ELF-1 (cell line): ENCODE measurements at regions not wholly inside any gene's neighbourhood (a gene's known extent, or its start where the extent isn't known, plus 50 kb on each side); places are given as distances from the start of the nearest gene placed in this dataset.

Experiments used
- DNase-seq: peaks from one replicate; pipeline ENCODE4 v3.0.0-alpha.2; 2016; ENCODE audit warnings: low read depth, low spot score

DNA sequence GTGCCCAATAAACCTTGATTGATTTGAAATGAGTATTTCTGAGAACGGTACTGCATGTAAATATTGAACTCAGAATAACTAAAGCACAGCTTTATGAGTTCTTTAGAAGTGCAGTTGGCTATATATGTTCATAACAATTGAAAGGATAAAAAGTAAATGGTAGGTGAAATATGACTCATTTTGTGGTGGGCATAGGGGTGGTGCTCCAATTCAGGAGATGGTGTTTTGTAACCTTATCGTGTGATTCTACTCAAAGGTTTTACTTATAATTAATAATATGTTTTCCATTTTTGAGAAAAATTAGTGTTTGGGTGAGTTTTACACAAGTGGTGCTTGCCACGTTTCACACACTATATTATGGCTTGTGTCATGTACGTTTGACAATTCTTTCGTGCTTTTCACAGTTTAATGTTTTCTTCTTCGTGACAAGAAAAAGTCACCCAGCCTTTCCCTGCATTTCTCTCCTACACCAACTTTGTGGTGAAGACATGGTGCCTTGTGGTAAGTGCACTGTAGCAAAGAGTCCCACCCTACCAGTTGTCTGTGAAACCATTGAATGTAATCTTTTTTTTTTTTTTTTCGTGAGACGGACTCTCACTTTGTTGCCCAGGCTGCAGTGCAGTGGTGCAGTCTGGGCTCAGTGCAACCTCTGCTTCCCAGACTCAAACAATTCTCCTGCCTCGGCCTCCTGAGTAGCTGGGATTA lies 492.5 kb upstream of the SGCD start:
- DNase-seq = no peak

DNA sequence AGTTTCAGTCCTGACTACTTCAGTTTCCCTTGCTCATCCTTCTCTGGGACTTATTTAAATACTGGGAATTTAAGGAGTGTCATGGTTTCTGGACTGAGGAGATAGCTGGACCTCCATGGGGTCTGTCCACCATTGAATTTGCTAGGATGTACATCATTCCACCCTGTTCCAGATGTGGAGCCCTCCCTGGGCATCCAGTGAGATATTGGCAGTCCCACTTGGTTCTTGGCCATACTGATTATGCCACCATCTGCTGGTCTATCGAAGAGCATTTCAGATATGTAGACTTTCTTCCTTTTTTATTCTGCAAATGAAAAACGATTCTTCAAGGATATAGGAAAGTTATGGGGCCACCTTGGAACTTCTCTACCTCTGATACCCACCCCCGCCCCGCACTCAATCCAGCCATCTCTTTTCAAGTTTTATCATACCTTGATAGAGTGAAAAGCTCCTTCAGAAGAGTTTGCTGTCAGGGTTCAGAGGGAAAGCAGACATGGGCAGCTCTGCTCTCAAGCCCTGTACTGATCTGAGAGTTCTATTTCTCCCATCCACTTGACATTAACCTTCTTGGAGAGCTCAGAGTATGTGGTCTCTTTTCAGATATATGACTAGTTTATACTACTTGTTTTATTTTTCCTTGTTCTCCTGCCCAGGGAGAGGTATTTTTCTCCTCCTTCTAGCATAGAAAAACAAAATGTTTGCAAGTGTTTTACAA lies 490.7 kb upstream of the SGCD start:
- no peak for DNase-seq

DNA sequence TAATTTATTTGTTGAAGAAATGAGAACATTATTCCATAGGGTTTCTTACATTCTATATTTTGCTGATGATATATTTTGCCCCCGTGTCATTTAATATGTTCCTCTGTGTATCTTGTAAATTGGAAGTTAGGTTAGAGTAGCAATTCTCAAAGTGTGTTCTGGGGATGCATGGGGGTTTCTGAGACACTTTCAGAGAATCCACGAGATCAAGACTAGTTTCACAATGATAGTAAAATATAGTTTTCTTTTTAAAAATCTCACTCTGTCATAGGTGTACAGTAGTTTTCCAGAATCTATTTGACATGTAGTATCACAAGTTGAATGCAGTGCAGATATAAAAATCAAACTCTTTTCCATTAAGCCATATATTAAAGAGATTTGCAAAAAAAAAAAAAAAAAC lies 488.6 kb upstream of the SGCD start:
- DNase-seq = no peak

DNA sequence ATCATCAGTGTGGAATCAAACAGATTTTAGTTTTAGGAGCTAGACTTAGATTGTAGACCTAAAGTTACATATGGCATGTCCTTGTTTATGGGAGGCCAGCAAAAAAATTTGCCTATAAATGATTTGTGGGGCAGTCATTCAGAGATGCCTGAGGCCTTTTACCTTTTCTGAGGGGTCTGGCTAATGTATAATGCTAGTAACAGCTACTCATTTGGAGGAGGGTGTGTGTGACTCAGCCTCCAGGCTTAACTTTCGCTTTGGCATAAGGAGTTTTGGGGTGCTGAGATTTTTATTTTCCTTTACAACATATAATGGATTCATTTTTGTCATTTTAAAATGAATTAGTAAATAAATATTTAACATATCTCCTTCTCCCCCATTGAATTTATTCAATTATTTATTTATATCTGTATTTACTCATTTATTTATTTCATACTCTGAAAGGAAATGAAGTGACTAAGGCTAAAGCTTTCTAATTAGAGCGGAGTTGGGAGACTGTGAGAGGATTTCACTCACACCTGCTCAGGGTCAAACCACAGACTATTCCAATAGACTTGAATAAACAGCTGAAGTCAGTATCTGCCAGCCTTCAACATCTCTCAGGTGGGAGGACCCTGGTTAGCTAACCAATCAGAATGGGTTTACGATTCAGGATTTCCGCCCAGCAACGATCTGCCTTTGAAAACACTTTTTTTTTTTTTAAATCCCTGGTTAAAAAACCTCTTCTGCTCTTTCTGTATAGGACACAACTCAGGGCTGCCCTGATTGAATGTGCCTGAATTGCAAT lies 487.5 kb upstream of the SGCD start:
- no peak for DNase-seq

DNA sequence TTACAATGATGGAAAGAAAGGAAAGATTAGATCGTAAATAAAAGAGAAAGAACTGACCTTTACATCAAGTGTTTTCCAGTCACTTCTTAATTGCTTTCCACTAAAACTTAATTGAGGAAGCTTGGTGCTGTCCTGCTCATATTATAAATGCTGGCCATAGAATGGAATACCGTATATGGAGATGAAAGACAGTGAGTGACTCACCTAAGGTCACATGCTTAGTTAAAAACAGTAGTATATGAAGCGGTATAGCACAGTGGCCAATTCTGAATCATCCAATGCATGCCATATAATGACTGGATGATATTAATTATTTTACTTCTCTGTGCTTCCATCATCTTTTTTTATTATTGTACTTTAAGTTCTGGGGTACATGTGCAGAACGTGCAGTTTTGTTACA lies 482.4 kb upstream of the SGCD start:
- no peak for DNase-seq

DNA sequence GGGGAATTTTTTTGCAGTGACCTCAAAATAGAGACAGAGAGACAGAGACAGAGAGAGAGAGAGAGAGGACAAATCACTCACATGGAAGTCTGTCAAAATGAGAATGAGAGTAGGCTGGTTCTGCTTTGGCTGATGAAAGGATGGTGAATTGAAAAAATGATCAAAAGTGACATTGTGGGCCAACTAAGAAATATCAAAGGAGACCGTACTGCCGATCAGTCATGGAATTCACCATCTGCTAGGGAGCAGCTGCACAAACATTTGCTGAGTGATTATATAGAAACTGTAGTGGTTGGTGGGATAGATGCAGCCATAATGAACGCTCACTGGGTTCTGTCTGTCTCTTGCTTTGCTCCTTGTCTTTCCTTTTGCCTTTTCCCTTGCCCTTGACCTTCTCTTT lies 476.6 kb upstream of the SGCD start:
- no peak for DNase-seq

DNA sequence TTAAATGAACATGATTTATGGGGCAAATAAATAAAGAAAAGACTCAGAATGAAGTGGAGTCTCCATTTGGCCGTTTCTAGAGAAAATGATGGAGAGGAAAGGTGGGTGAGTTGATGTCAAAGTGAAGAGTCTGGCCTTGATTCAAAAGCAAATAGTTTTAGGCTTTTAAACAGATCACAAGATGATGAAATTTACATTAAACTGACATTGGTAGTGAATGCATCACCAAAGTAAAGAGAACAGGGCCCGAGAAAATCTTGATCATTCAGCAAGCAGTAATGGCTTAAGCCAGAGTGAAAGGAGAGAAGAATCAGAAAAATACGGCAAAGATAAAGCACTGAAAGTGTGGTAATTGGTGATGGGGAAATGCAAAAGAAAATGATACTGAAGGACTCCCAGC lies 460.0 kb upstream of the SGCD start:
- DNase-seq = no peak

DNA sequence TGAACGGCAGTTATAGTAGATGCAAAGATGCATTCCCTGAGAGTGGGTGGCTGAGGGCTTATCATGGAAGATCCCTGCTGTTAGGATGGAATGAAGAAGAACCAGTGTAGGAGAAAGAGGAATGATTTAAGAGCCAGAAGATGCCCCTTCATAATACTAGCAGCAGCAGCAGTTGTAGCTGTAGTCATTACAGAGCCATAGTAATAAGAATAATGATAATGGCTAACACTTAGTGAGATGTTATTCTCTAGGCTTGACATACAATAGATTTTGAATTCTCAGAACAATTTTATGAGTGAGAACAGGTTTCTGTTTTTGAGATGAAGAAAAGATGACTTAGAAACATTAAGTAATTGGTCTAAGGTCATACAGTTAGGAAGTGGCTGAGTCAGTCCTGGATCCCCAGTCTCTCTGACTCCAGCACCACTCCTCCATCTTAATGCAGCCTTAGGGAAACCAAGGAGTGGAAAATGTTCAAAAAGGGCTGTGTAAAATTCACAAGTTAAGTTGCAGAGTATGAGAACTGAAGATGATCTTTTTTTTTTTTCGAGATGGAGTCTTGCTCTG lies 459.4 kb upstream of the SGCD start:
- no peak for DNase-seq

DNA sequence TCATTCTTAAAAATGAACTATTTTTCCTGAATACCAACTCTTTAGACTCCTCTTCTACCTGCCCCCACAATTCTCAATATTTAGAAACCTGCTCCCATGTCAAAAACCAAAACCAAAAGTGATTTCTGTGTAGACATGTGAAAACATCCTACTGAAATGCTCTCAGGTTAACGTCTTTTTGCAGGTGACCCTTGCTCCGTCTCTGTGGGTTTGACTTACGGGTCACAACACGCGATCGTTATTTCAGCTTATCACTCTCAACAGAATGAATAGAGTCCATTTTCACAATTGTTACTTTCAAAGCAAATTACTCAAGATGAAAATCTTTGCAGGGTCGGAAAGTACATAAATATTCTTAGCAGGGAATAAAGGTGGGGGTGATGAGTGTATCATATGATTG lies 456.3 kb upstream of the SGCD start:
- DNase-seq = no peak

DNA sequence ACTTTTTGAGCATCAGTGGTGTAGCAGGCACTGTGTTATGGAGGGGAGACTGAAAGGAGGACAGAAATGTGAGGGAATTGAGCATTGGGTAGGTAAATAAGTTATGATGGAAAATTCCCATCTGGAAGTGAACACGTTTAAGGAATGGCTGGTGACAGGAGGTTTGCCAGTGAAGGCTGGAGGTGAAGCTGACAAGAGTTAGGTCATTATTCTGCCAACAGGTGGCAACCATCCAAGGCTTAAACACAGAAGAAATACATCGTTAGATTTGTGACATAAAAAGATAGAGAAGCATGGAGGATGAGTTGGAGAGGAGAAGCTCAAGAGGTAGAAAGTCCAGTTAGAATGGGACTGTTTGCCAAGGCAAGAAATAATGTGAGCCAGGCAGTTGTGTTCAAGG lies 455.3 kb upstream of the SGCD start:
- no peak for DNase-seq

DNA sequence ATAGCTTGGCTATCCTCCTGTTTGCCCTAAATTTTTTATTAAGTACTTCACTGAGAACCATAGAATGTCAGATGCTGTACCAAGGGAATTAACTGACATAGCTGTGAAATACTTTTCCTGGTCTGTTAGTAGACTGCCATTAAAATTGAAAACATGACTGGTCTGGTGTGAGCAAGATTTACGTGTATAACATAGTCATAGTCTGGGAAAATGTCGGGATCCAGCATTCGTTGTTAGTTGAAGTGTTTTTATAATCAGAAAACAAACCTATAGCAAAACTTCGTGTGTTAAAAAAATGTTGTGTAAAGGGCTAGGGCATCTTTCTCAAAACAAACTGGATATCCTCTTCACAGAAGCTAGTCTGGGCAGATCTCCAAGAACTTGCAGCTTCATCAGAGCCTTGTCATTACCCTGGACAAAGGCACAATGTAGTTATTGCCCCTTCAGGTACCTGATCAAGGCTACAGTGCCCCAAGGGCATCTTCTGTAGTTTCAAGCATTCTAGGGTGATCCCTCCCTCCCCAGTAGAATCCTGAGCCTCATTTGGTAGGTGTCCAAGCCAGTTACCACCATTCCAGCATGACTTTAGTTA lies 454.2 kb upstream of the SGCD start:
- no peak for DNase-seq

DNA sequence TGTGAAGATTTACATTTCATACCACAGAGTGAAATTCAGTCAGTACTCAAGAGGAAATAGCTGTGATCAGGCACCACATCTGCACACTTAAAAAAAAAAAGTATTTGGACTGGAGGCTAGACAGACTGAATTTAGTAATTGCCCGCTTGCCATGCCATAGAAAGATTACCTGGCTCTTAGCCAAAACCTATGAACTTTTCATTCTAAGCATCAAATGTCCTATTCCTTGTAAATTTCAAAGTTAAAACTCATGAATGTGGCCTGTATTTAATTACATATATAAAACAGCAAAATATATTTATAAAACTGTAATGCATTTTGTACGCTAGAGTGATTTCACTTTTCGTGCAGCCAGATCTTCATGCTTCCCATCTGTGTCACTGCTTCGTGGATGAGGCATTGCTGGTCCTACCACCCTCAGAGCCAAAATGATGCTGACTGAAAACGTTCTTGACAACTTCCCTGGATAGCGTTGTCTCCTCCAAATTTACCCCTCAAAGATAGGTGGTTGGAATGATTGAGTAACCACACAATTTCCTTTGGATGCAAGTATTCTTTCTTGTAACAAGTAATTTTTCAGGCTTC lies 447.9 kb upstream of the SGCD start:
- no peak for DNase-seq

DNA sequence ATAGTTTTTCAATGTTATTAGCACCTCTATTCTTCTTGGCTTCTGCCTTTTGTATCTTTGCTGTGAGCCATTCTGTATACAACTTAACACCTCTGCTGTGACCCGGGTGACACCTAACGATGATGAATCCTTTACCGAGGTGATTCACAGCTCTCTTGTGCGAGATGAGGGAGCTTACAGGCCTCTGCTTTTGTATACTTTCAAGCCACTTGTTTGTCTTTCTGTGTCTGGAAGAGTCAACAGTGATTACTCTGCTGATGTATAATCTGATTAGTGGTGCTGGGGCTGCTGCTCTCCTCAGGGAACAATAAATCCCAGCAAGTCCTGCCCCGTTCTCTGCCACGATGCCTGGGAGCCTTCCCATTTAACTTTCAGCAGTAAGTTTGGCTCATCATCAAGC lies 442.9 kb upstream of the SGCD start:
- peak; percentile 4 for DNase-seq

DNA sequence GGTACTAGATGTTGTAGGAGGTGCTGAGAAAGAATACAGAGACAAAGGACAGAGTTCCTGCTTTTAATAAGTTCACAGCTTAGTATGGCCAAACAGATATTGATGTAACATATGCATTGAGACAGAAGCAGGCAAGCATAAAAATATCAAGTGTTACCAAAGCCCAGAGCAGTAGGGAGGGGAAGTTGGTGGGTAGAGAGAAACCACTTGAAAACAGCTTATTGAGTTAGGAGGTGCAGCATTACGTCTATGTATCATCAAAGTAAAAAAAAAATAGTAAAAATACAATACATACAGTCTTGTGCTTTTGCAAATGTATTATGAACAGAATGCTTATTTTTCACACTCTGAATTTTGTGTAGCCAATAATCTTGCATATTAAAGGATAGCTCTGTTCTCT lies 441.8 kb upstream of the SGCD start:
- no peak for DNase-seq

DNA sequence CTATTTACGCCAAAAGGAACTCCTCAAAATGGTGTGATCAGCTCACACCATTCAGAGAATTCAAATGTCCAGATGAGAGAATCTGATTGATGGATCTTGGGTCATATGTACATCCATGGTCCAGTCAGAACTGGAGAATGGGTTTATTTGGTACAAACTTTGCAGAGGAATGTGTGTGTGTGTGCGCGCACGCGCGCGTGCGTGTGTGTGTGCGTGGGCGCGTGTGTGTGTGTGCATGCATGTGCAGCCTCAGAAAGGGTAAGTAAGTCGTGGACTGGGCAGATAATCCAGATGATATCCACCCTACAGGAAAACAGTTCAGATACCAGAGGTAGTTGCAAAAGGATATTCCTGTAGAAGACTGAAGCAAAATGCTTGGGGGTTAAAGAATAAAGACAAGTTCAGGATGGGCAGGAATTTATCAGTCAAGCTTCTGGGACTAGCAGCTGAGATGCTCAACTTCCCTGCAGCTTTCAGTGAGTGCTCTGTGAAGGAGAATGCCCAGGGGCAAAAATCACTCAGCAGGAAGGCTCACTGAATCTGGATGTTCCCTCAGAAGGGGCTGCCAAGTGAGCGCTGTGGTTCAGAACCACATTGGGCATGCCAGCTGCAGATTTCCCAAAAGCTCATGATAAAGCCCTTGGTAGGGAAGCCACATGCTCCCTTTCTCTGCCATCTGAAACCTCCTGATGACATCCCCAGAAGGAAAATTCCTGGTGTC lies 440.5 kb upstream of the SGCD start:
- peak; percentile 32 for DNase-seq

DNA sequence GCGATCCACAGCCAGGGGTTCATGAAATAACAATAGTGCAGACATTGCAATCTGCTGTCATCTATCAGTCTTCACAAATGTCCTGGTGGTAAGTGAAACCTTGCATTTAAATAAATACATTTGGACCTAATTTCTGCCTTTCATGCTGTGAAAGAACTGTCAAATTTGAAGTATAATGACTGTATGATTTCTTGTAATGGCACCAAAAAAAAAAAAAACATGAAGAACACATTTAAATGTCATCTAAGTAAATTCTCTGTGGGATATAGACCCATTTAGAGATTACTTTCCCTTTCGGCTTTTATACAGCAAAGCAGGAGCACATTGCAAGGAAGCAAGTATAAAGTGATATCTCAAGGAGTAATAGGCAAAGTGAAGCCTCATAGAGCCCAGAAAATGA lies 431.5 kb upstream of the SGCD start:
- DNase-seq = no peak

DNA sequence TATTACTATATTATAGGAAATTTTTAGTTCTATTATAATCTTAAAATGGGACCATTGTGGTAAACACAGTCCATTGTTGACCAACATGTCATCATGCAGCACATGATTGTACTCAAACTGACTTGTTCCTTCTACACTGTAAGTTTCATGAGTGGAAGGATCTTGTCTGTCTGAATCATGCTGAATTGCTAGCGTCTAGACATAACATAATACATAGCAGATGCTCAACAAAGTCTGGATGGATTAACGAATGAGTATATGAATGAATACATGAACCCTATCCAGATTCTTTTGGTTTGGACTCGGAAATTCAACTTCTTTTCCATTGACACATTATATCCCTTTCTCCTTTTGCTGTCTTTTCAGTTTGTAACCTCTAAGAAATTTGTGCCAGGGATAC lies 429.2 kb upstream of the SGCD start:
- DNase-seq = no peak

DNA sequence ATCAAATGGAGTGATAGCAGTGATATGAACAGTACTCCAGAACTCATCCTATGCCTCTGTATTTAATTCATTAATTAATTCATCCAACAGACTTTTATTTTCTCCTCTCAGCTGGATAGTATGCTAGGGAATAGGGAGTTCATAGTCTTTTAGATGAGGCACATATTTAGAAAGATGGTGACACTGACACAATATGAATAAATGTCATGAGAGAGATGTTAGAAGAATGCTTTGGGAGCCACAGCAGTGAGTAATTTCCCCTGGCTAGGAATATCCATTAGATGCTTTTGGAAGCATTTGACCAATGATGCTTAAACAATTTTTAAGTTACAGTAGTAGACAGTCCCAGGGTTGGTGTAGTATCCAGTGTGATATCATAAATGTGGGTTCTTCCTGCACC lies 428.7 kb upstream of the SGCD start:
- no peak for DNase-seq

DNA sequence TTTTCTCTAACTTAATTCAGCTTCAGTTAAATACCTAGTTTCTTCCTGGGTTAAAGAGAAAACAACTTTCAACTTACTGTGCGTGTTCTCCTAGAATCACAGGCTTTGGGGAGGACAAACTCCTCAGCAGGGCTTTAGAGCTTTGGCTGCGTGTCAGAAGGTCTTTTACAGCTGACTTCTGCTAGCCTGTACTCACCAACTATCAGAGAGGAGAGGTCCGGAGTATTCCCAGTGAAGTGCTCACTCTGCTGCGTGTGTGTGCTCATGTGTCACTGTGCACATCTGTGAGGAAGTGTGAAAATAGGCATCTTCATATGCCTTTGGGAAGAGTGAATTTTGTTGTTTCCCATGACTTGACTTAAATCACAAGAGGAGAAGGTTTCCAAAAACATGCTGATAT lies 423.2 kb upstream of the SGCD start:
- no peak for DNase-seq

DNA sequence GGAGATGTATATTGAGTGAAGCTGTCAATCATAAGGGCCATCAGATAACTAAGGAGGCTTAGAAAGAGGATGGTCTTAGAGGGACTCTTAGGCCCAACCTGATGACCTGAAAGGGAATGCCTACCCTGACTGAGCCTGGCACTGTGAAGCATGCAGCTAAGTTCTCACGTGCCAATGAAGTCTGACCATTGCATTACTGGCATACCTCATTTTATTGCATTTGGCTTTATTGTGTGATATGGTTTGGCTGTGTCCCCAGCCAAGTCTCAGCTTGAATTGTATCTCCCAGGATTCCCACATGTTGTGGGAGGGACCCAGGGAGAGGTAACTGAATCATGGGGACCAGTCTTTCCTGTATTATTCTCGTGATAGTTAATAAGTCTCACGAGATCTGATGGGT lies 421.6 kb upstream of the SGCD start:
- DNase-seq = no peak

DNA sequence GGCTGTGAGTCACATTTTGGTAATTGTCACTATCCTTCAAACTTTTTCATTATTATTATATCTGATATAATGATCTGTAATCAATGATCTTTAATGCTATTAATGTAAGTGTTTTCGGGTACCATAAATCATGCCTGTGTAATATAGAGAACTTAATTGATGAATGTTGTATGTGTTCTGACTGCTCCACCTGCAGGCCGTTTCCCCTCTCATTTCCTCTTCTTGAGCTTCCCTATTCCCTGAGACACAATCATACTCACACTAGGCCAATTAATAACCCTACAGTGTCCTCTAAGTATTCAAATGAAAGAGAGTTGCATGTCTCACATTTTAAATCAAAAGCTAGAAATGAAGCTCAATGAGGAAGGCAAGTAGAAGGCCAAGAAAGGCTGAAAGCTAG lies 420.9 kb upstream of the SGCD start:
- no peak for DNase-seq
